HG02623 (cell line): ENCODE measurements at regions not wholly inside any gene's neighbourhood (a gene's known extent, or its start where the extent isn't known, plus 50 kb on each side); places are given as distances from the start of the nearest gene placed in this dataset.
"Not testable (repeated sequence)": the region's sequence is repeated elsewhere in the genome, so short reads cannot be mapped to it uniquely, and the experiment has no call there.

Experiments
- ATAC-seq: cut with Tn5 transposase; IDR thresholded peaks from one replicate; pipeline ENCODE4 v1.9.1; 2021; ENCODE audit warnings: moderate library complexity; ENCODE audit not compliant: unreplicated experiment

- ATAC-seq = no peak
Measured at GRCh38 chr16:59604354-59604753, 870.2 kb upstream of the GOT2 start.

- no peak for ATAC-seq
Measured at GRCh38 chr16:59601452-59601851, 867.3 kb upstream of the GOT2 start.

GRCh38 chr16:59597269-59597668 is 863.2 kb upstream of the GOT2 start:
- ATAC-seq = no peak

GRCh38 chr16:59596693-59597092 is 862.6 kb upstream of the GOT2 start:
- ATAC-seq = no peak

- ATAC-seq = peak; percentile 40
Measured at GRCh38 chr16:59593194-59593661, 859.1 kb upstream of the GOT2 start.

- ATAC-seq = no peak
Measured at GRCh38 chr16:59591480-59591879, 857.4 kb upstream of the GOT2 start.

GRCh38 chr16:59590845-59591244 is 856.7 kb upstream of the GOT2 start:
- no peak for ATAC-seq

- no peak for ATAC-seq
Measured at GRCh38 chr16:59586331-59586730, 852.2 kb upstream of the GOT2 start.

- ATAC-seq = no peak
Measured at GRCh38 chr16:59574296-59574695, 840.2 kb upstream of the GOT2 start.

- no peak for ATAC-seq
Measured at GRCh38 chr16:59573528-59574271, 839.6 kb upstream of the GOT2 start.

- ATAC-seq = no peak
Measured at GRCh38 chr16:59567496-59567895, 833.4 kb upstream of the GOT2 start.

GRCh38 chr16:59566446-59566845 is 832.3 kb upstream of the GOT2 start:
- ATAC-seq = no peak

- no peak for ATAC-seq
Measured at GRCh38 chr16:59558679-59559078, 824.6 kb upstream of the GOT2 start.

- ATAC-seq = no peak
Measured at GRCh38 chr16:59552164-59552563, 818.0 kb upstream of the GOT2 start.

- ATAC-seq = no peak
Measured at GRCh38 chr16:59545721-59546120, 811.6 kb upstream of the GOT2 start.

- no peak for ATAC-seq
Measured at GRCh38 chr16:59543641-59544040, 809.5 kb upstream of the GOT2 start.

- no peak for ATAC-seq
Measured at GRCh38 chr16:59540621-59541020, 806.5 kb upstream of the GOT2 start.

- no peak for ATAC-seq
Measured at GRCh38 chr16:59535298-59535697, 801.2 kb upstream of the GOT2 start.

- no peak for ATAC-seq
Measured at GRCh38 chr16:59527206-59527997, 793.3 kb upstream of the GOT2 start.

GRCh38 chr16:59522826-59523225 is 788.7 kb upstream of the GOT2 start:
- ATAC-seq = no peak

GRCh38 chr16:59518721-59519120 is 784.6 kb upstream of the GOT2 start:
- not testable (repeated sequence) for ATAC-seq

GRCh38 chr16:59514651-59515050 is 780.5 kb upstream of the GOT2 start:
- ATAC-seq = no peak
